HG02623 (cell line): ENCODE measurements at regions not wholly inside any gene's neighbourhood (a gene's known extent, or its start where the extent isn't known, plus 50 kb on each side); places are given as distances from the start of the nearest gene placed in this dataset.

Experiments used
- ATAC-seq: cut with Tn5 transposase; IDR thresholded peaks from one replicate; pipeline ENCODE4 v1.9.1; 2021; ENCODE audit warnings: moderate library complexity; ENCODE audit not compliant: unreplicated experiment

GRCh38 chr5:108650997-108651396, 96.7 kb upstream of the FER start:
- no peak for ATAC-seq

DNA sequence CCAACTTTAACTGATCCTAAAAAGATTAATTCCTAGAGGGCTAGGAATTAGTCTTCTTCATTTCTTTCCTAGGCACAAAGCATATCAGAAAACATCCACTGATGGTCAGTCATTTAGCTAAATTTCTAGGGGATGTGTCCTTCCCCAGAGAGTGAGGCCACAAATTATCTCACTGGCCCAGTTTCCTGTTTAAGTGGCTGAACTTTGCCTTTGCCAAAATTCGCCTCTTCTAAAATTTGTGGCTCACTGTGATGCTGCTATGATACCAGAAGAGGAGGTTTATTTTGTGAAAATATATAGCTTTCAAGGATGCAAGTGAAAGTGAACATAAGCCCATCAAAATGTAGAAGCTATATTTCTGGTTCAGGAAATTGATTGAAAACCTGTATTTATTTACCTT, 98.1 kb upstream of the FER start:
- no peak for ATAC-seq

GRCh38 chr5:108649106-108649505, 98.6 kb upstream of the FER start:
- ATAC-seq = no peak

DNA sequence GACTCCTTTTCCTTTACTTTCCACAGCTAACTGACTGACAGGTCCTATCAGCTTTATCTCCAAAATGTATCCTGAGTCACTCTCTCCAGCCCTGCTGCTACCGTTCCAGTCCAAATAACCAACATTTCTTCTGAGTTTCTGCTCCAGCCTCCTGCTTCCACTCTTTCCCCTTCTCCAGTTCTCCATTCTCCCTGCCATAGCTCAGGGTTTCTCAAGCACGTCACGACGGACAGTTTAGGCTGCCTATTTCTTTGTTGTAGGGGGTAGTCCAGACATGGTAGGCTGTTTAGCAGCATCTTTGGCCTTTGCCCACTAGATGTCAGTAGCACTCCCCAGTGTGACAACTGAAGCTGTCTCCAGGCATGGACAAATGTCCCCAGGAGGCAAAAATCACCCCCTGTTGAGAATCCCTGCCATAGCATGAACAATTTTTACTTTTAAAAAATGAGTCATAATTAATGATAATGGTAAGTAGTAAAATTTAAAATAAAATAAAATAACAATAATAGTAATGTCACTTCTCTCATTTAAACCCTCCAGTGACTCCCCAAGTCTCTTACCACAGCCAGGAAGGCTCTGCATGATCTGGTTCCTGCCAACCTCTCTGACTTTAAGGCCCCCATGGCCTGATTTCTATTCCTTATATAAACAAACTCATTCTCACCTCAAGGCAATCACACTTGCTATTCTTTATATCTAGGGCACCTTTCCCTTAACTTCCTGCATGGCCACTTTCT, 105.4 kb upstream of the FER start:
- ATAC-seq = peak; percentile 99

GRCh38 chr5:108641596-108641995, 106.1 kb upstream of the FER start:
- ATAC-seq = no peak

GRCh38 chr5:108639366-108639765, 108.3 kb upstream of the FER start:
- no peak for ATAC-seq

DNA sequence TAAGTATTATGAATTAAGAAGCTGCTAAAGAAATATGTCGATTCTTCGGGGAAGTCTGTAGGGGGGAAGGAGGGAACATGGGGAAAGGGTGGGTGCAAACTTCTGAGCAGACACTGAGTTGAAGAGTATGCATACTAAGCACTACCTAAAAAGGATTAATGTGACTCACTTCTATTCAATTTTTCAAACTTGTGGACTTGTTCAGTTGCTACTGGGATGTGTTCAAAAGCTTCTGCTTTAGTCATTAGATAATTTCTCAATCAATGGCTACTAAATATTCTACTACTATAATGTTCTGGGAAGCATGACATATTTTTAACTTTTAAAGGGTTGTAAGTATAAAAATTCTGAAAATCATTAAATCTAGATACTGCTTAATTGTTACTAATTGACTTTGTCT, 109.7 kb upstream of the FER start:
- ATAC-seq = no peak

DNA sequence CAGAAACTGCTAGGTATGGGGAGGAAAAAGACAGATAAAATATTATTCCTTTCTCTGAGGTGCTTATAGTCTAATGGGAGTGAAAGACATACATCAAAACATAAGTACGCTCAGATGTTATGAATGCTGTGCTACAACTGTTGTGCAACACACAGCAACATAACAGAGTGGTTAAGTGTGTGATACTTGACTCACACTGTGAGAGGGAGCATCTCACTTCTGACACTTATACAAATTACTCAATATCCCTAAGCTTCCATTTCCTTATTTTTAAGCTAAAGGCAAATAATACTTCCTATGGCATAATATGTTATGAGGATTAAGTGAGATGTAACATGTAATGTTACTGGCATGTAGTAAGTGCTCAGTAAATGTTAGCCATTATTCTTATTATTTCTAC, 110.6 kb upstream of the FER start:
- ATAC-seq = no peak

GRCh38 chr5:108636135-108636853, 111.4 kb upstream of the FER start:
- no peak for ATAC-seq

- ATAC-seq = peak; percentile 54
These were observed 112.9 kb upstream of the FER start for GRCh38 chr5:108634617-108635288.

DNA sequence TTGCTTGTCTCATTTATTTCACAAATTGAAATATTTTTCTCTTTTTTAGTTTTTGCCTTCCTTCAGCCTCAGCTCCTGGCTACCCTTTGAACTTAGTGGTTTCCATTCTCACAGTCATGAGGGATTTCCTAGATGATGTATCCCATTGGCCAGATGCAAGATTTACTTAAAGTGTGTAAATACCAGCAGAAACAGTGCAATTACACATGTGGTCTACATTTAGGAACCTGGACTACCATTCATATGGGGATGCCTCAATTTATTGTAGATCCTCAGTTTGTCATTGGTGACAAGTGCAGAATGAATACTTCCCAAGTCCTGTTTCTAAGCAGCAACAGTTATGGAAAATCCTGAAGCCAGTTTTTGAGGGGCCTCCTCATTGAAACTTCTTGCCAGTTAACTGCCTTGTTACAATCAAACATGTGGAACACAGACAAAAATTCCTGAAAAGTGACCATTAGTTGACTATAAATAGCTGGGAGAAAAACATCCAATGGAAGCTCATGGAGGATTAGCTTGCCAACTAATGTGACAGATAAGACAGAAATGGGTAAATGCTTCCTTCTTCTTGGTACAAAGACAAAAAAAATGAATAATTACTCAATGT, 113.6 kb upstream of the FER start:
- ATAC-seq = no peak

DNA sequence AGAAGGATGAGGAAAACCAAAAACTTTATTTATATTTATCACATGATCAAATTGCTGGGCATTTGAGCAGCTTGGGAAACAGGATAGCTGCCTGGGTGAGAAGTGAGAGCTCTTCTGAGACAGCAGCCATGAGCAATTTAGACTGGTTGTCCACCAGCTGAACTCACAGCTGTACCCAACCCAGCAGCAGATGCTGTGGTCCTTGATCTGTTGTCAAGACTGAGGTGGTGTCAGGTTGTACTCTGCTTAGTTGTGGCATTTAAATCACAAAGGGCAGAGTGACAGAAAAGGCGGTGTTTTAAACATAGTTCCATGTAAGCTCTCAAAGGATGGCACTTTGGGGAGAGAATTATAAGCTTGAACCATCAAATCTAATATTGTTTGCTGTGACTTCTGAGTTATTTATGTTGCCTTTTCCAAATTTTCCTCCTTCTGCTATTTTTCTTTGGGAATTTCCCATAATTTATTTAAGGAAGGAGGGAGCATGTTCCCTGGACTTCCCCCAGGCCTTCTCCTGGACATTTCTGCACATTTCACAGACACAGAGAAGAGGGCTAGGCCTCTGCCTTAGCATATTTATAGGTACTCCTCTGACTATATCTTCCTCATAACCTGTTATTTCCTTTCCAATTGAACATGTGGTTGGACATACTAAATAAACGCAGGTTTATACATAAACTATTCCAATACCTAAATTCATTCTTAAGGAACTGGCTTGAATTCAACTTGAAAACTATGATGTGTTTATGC, 117.7 kb upstream of the FER start:
- ATAC-seq = no peak

- no peak for ATAC-seq
These were observed 122.0 kb upstream of the FER start for GRCh38 chr5:108625654-108626053.

DNA sequence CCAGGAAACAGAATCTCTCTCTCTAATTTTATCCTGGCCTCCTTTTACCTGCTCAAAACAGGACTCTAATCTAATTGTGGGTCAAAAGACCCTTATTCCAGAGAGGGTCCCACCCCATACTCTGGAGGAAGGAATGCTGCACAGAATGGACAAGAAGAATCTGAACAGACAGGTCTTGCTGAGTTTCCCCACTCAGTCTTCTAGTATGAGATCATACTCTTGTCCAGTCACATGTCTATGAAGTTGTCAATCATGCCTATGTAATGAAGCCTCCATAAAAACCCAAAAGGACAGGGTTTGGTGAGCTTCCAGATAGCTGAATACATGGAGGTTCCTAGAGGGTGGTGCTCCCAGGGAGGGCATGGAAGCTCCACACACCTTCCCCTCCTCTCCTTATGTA, 123.9 kb upstream of the FER start:
- no peak for ATAC-seq

DNA sequence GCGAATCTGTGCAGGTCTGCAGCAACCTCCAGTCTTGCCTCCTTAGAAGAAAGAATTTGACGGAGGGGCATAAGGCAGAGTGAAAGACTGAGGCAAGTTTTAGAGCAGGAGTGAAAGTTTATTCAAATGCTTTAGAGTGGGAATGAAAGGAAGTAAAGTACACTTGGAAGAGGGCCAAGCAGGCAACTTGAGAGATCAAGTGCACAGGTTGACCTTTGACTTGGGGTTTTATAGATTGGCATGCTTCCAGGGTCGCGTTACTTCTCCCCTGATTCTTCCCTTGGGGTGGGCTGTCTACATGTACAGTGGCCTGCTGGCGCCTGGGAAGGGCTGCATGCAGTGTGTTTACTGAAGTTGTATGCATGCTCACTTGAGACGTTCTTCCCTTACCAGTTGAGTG, 127.2 kb upstream of the FER start:
- no peak for ATAC-seq

GRCh38 chr5:108619815-108620214, 127.9 kb upstream of the FER start:
- no peak for ATAC-seq

- ATAC-seq = no peak
These were observed 129.9 kb upstream of the FER start for GRCh38 chr5:108617467-108618435.

- no peak for ATAC-seq
These were observed 132.5 kb upstream of the FER start for GRCh38 chr5:108615216-108615615.

GRCh38 chr5:108607421-108607820, 140.3 kb upstream of the FER start:
- ATAC-seq = no peak

DNA sequence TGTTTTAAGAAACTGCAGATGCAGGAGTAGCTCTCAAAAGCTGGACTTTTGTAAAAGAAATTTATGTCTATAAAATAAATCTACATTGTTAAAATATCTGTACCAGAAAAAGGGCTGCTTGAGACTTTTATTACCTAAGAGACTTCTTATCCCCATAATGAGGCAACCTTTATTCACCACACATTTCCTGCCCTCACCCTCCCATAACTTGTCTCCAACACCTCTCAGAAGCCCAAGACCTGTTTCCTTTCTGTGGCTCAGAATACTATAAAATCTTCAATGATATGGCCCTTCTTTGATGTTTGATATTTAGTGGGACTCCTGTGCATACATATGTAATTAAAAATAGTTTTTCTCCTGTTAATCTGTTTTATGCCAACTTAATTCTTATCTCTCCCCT, 141.5 kb upstream of the FER start:
- no peak for ATAC-seq
